GM10266 (cell line): ENCODE measurements at regions not wholly inside any gene's neighbourhood (a gene's known extent, or its start where the extent isn't known, plus 50 kb on each side); places are given as distances from the start of the nearest gene placed in this dataset.

Source experiments
- DNase-seq: peaks from one replicate; pipeline ENCODE4 v3.0.0; 2012; ENCODE audit errors: extremely low spot score
- TF ChIP-seq, protein P1 (sequence below): IDR thresholded peaks from 2 replicates; pipeline ENCODE4 v1.5.1; 2012; ENCODE audit warnings: mild to moderate bottlenecking, low read depth; ENCODE audit not compliant: control insufficient read depth, insufficient read depth; ENCODE audit errors: missing control alignments

DNA sequence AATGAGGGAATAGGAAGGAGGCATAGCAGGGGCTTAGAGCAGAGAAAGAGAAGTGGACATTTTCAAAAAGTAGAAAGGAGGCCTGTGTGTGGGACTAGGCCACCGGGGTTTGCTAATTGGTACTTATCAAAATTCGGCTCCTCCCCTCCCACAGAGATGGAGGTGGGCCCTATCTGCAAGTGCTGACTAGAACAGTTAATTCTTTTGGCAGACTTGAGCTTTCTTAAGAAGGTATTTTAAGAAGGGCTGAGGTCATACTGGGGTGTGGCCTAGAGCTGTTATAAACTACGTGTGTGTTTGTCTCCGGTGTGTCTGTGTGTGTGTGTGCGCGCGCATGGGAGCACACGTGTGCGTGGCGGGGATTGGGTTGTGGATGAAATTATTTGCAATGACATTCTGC lies 1086.5 kb downstream of the EFNA5 start:
- DNase-seq: no peak

DNA sequence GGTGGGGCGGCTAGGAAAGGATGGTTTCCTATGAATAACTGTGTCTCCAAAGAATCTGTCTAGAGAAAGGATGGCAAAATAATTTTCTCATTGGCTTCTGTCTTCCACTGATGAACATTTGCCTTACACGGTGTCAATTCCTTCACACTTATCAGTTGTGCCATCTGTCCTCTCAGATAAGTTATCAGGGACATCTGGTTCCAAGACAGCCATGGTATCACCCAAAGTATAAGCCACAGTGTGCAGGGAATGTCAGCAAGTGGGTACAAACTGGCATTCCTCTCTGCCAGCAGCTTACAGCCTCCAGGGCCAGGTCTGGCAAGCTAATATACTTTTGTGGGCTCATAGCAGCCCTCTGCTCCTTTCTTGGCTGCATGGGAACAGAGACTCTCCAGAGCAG lies 1092.0 kb downstream of the EFNA5 start:
- TF ChIP-seq, protein P1, sequence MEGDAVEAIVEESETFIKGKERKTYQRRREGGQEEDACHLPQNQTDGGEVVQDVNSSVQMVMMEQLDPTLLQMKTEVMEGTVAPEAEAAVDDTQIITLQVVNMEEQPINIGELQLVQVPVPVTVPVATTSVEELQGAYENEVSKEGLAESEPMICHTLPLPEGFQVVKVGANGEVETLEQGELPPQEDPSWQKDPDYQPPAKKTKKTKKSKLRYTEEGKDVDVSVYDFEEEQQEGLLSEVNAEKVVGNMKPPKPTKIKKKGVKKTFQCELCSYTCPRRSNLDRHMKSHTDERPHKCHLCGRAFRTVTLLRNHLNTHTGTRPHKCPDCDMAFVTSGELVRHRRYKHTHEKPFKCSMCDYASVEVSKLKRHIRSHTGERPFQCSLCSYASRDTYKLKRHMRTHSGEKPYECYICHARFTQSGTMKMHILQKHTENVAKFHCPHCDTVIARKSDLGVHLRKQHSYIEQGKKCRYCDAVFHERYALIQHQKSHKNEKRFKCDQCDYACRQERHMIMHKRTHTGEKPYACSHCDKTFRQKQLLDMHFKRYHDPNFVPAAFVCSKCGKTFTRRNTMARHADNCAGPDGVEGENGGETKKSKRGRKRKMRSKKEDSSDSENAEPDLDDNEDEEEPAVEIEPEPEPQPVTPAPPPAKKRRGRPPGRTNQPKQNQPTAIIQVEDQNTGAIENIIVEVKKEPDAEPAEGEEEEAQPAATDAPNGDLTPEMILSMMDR: no peak
- DNase-seq: no peak

More for the DNA sequence above, 1086.5 kb downstream of the EFNA5 start:
- TF ChIP-seq, protein P1: no peak

DNA sequence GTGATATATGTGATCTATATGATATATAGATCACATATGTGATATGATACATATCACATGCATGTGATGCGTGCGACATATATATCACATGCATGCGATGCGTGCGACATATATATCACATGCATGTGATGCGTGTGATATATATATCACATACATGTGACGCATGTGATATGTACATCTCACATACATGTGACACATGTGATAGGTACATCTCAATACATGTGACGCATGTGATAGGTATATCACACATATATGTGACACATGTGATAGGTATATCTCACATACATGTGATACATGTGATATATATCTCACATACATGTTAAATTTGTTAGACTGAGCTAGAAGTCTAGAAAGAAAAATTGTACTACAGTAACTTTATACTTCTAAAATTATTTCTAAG lies 1095.9 kb downstream of the EFNA5 start:
- TF ChIP-seq, protein P1: no peak

DNA sequence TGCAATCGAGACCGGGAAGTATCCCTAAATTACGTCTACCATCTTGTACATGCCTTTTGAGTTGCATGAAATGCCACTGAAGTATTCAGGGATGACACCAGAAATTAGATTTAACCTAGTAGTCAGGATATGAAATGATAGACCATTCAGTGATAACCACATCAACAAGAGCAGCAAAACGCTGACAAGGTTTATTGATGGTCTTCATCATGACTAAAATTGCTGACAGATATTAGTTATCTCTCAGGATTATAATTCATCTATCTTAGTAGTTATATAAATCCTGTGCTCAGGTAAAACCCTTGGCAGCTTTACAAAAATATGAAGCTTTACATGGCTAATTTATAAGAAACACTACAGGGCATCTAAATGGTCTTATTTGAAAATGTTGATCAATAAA lies 1104.7 kb downstream of the EFNA5 start:
- DNase-seq: no peak
- TF ChIP-seq, protein P1: no peak

More for the DNA sequence above, 1095.9 kb downstream of the EFNA5 start:
- no peak for DNase-seq

DNA sequence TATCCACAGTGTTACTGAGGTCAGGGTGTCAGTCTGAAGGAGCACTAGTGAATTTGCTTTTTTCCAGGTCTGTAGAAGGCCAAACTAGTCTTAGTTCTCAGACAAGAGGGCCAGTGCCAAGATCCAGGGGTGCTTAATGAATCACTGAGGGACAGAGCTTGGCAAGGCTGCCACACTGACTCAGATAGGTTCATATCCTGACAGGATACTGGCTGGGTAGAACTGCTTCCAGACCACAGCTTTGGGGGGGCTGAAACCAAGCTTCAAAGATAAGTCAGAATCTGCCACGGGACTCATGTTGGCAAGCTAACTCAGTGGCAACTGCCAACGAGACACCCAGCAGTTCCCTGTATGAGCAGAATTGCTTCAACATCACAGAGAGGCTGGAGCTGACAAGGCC lies 1125.4 kb downstream of the EFNA5 start:
- DNase-seq: no peak
- TF ChIP-seq, protein P1: no peak

DNA sequence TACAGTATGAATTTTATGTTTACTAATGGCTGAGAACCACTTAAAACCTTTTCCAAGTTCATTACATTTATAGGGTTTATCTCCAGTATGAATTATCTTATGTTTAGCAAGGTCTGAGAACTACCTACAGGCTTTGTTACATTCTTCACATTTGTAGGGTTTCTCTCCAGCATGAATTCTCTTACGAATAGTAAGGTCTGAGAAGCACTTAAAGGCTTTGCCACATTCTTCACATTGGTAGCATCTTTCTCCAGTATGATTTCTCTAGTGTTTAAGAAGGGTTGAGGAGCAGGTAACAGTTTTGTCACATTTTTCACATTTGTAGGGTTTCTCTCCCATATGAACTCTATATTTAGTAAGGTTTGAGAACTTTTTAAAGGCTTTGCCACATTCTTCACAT lies 1127.4 kb downstream of the EFNA5 start:
- TF ChIP-seq, protein P1: no peak
- DNase-seq: no peak

DNA sequence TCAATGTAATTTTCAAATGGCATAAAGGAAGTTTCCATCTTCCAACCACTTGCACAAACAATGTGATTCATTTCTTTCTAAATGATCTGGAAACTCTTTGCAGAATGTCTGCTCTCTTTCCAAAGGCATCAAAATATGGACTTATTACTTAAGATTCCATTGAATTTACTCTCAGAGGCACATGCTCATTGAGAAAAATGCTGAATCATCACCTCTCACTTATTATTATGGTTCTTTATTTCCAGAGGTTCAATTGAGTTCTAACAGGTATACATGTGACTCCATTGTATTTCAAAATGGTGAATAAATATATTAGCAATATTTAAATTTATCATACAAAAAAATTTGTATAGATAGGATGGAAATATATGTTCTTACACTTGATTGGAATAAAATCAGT lies 1140.6 kb downstream of the EFNA5 start:
- TF ChIP-seq, protein P1: no peak
- no peak for DNase-seq
